Neural crest cell (in vitro differentiated cells): ENCODE measurements at regions not wholly inside any gene's neighbourhood (a gene's known extent, or its start where the extent isn't known, plus 50 kb on each side); places are given as distances from the start of the nearest gene placed in this dataset.

Experiments
- DNase-seq: peaks from one replicate; pipeline ENCODE4 v3.0.0; 2021; ENCODE audit warnings: low read depth, mixed read lengths, low spot score
- H3K27ac Mint-ChIP-seq: one replicate; pipeline ENCODE4 v1.8.0; 2021; ENCODE audit warnings: mild to moderate bottlenecking, mixed read lengths; ENCODE audit not compliant: unreplicated experiment
- H3K27me3 Mint-ChIP-seq: 2 replicates; pipeline ENCODE4 v1.8.0; 2021; ENCODE audit warnings: low read depth, mild to moderate bottlenecking, mixed read lengths
- H3K36me3 Mint-ChIP-seq: 2 replicates; pipeline ENCODE4 v1.8.0; 2021; ENCODE audit warnings: low read depth, mild to moderate bottlenecking, mixed read lengths
- H3K4me1 Mint-ChIP-seq: 2 replicates; pipeline ENCODE4 v1.8.0; 2021; ENCODE audit warnings: mixed read lengths
- H3K4me3 Mint-ChIP-seq: one replicate; pipeline ENCODE4 v1.8.0; 2021; ENCODE audit warnings: mild to moderate bottlenecking, mixed read lengths
- H3K9me3 Mint-ChIP-seq: 2 replicates; pipeline ENCODE4 v1.8.0; 2021; ENCODE audit warnings: mixed read lengths
- CTCF ChIP-seq: fragments of 200-600 bp; sonication (generic); conservative IDR thresholded peaks from 2 replicates; pipeline ENCODE4 v1.5.0; 2021; ENCODE audit warnings: antibody characterized with exemption, mild to moderate bottlenecking

- Mint-ChIP-seq H3K36me3 (peaks cover 5% of the 10 kb centered on the region), H3K27me3 (no peaks in the 10 kb centered on the region), H3K27ac (no peak overlapping the region), H3K4me3 (no peak overlapping the region), H3K9me3 (peaks cover 6% of the 10 kb centered on the region), H3K4me1 (no peaks in the 10 kb centered on the region)
- no peak for TF ChIP-seq CTCF
- DNase-seq, result no peak
Measured at GRCh38 chr1:164021813-164022212, 537.2 kb upstream of the PBX1 start.

- Mint-ChIP-seq H3K27ac (no peak overlapping the region), H3K27me3 (no peaks in the 10 kb centered on the region), H3K4me1 (no peaks in the 10 kb centered on the region), H3K4me3 (no peak overlapping the region), H3K36me3 (peaks cover 8% of the 10 kb centered on the region), H3K9me3 (peaks cover 13% of the 10 kb centered on the region)
- no peak for DNase-seq
- no peak for TF ChIP-seq CTCF
Measured at GRCh38 chr1:164033782-164034181, 525.2 kb upstream of the PBX1 start.

GRCh38 chr1:164040754-164041153 lies 518.2 kb upstream of the PBX1 start:
- DNase-seq, result no peak
- Mint-ChIP-seq H3K36me3 (no peaks in the 10 kb centered on the region), H3K4me3 (no peak overlapping the region), H3K27me3 (no peaks in the 10 kb centered on the region), H3K4me1 (no peaks in the 10 kb centered on the region), H3K9me3 (peaks cover 2% of the 10 kb centered on the region), H3K27ac (no peak overlapping the region)
- TF ChIP-seq CTCF, result no peak

- TF ChIP-seq CTCF, result no peak
- Mint-ChIP-seq H3K36me3 (no peaks in the 10 kb centered on the region), H3K9me3 (no peaks in the 10 kb centered on the region), H3K4me1 (no peaks in the 10 kb centered on the region), H3K27ac (no peak overlapping the region), H3K4me3 (no peak overlapping the region), H3K27me3 (no peaks in the 10 kb centered on the region)
- no peak for DNase-seq
Measured at GRCh38 chr1:164051782-164052181, 507.2 kb upstream of the PBX1 start.

- Mint-ChIP-seq H3K27me3 (no peaks in the 10 kb centered on the region), H3K4me1 (no peaks in the 10 kb centered on the region), H3K4me3 (no peak overlapping the region), H3K9me3 (no peaks in the 10 kb centered on the region), H3K36me3 (no peaks in the 10 kb centered on the region), H3K27ac (no peak overlapping the region)
- no peak for TF ChIP-seq CTCF
- DNase-seq, result no peak
Measured at GRCh38 chr1:164054331-164054730, 504.7 kb upstream of the PBX1 start.

GRCh38 chr1:164058198-164058597 lies 500.8 kb upstream of the PBX1 start:
- no peaks in the 10 kb centered on the region for H3K4me1 Mint-ChIP-seq

More at GRCh38 chr1:164058198-164058597, 500.8 kb upstream of the PBX1 start:
- no peaks in the 10 kb centered on the region for H3K36me3 Mint-ChIP-seq
- H3K4me3 Mint-ChIP-seq, result no peak overlapping the region
- H3K9me3 Mint-ChIP-seq, result no peaks in the 10 kb centered on the region
- DNase-seq, result no peak
- H3K27me3 Mint-ChIP-seq, result no peaks in the 10 kb centered on the region
- H3K27ac Mint-ChIP-seq, result no peak overlapping the region
- no peak for TF ChIP-seq CTCF
